ENCODE measurements at regions not wholly inside any gene's neighbourhood (a gene's known extent, or its start where the extent isn't known, plus 50 kb on each side); places are given as distances from the start of the nearest gene placed in this dataset.

GRCh38 chr13:85247780-85248179 is 551.4 kb downstream of the SLITRK6 start:
- no peak for TF ChIP-seq CTCF (conservative IDR thresholded peaks at IDR 0.05; ENCODE audit: low read depth, low read length)
- H3K4me3 ChIP-seq (ENCODE audit: low read length): no peak overlapping the region
- DNase-seq (ENCODE audit: low read depth): no peak

- no peak overlapping the region for H3K4me3 ChIP-seq (ENCODE audit: low read length)
- no peak for DNase-seq (ENCODE audit: low read depth)
- no peak for TF ChIP-seq CTCF (conservative IDR thresholded peaks at IDR 0.05; ENCODE audit: low read depth, low read length)
These were observed 555.4 kb downstream of the SLITRK6 start for GRCh38 chr13:85243831-85244230.

GRCh38 chr13:85241060-85241459 is 558.2 kb downstream of the SLITRK6 start:
- H3K4me3 ChIP-seq (ENCODE audit: low read length): no peak overlapping the region
- TF ChIP-seq CTCF (conservative IDR thresholded peaks at IDR 0.05; ENCODE audit: low read depth, low read length): no peak
- DNase-seq (ENCODE audit: low read depth): peak; percentile 11

GRCh38 chr13:85236413-85236812 is 562.8 kb downstream of the SLITRK6 start:
- peak; percentile 29 for DNase-seq (ENCODE audit: low read depth)
- H3K4me3 ChIP-seq (ENCODE audit: low read length): no peak overlapping the region
- no peak for TF ChIP-seq CTCF (conservative IDR thresholded peaks at IDR 0.05; ENCODE audit: low read depth, low read length)

- no peak for DNase-seq (ENCODE audit: low read depth)
- TF ChIP-seq CTCF (conservative IDR thresholded peaks at IDR 0.05; ENCODE audit: low read depth, low read length): no peak
- H3K4me3 ChIP-seq (ENCODE audit: low read length): no peak overlapping the region
These were observed 568.5 kb downstream of the SLITRK6 start for GRCh38 chr13:85230691-85231093.

GRCh38 chr13:85228692-85229091 is 570.5 kb downstream of the SLITRK6 start:
- TF ChIP-seq CTCF (conservative IDR thresholded peaks at IDR 0.05; ENCODE audit: low read depth, low read length): no peak
- DNase-seq (ENCODE audit: low read depth): no peak
- no peak overlapping the region for H3K4me3 ChIP-seq (ENCODE audit: low read length)

GRCh38 chr13:85223883-85224656 is 575.1 kb downstream of the SLITRK6 start:
- H3K4me3 ChIP-seq (ENCODE audit: low read length): no peak overlapping the region
- no peak for DNase-seq (ENCODE audit: low read depth)
- TF ChIP-seq CTCF (conservative IDR thresholded peaks at IDR 0.05; ENCODE audit: low read depth, low read length): no peak

Measured in retinal pigment epithelial cell (primary cell).